Activated CD4-positive, CD25-positive, alpha-beta regulatory T cell treated with anti-CD3 and anti-CD28 coated beads, Interleukin-2, amount 50 U/mL, for 16 hours (primary cell): ENCODE measurements at regions not wholly inside any gene's neighbourhood (a gene's known extent, or its start where the extent isn't known, plus 50 kb on each side); places are given as distances from the start of the nearest gene placed in this dataset.
"Not testable (repeated sequence)": the region's sequence is repeated elsewhere in the genome, so short reads cannot be mapped to it uniquely, and the experiment has no call there.

Source experiments
- DNase-seq: peaks from one replicate; pipeline ENCODE4 v3.0.0-alpha.2; 2020; ENCODE audit warnings: low read depth, low spot score

- DNase-seq: no peak
Measured at GRCh38 chr2:122705746-122706145, 950.3 kb downstream of the TSN start.

GRCh38 chr2:122706757-122707223 is 951.3 kb downstream of the TSN start:
- DNase-seq: no peak

GRCh38 chr2:122707224-122707824 is 951.9 kb downstream of the TSN start:
- no peak for DNase-seq

- DNase-seq: no peak
Measured at GRCh38 chr2:122710049-122710448, 954.6 kb downstream of the TSN start.

- no peak for DNase-seq
Measured at GRCh38 chr2:122713800-122714199, 958.3 kb downstream of the TSN start.

- not testable (repeated sequence) for DNase-seq
Measured at GRCh38 chr2:122720822-122721221, 965.4 kb downstream of the TSN start.

- no peak for DNase-seq
Measured at GRCh38 chr2:122734766-122735424, 979.4 kb downstream of the TSN start.

- DNase-seq: no peak
Measured at GRCh38 chr2:122736279-122736678, 980.8 kb downstream of the TSN start.

GRCh38 chr2:122737429-122738077 is 982.1 kb downstream of the TSN start:
- no peak for DNase-seq

- DNase-seq: no peak
Measured at GRCh38 chr2:122739732-122740593, 984.5 kb downstream of the TSN start.

- DNase-seq: no peak
Measured at GRCh38 chr2:122740594-122740948, 985.1 kb downstream of the TSN start.

GRCh38 chr2:122741403-122741802 is 986.0 kb downstream of the TSN start:
- DNase-seq: no peak

- no peak for DNase-seq
Measured at GRCh38 chr2:122743021-122743675, 987.7 kb downstream of the TSN start.

GRCh38 chr2:122745603-122746002 is 990.2 kb downstream of the TSN start:
- DNase-seq: no peak

GRCh38 chr2:122747670-122748069 is 992.2 kb downstream of the TSN start:
- DNase-seq: no peak

- DNase-seq: no peak
Measured at GRCh38 chr2:122748552-122749011, 993.1 kb downstream of the TSN start.

GRCh38 chr2:122749405-122749804 is 994.0 kb downstream of the TSN start:
- no peak for DNase-seq

- DNase-seq: no peak
Measured at GRCh38 chr2:122750095-122750494, 994.6 kb downstream of the TSN start.

GRCh38 chr2:122750808-122751207 is 995.4 kb downstream of the TSN start:
- DNase-seq: no peak

GRCh38 chr2:122753336-122753735 is 997.9 kb downstream of the TSN start:
- DNase-seq: no peak

GRCh38 chr2:122754561-122754960 is 999.1 kb downstream of the TSN start:
- no peak for DNase-seq
